HG03565 (cell line): ENCODE measurements at regions not wholly inside any gene's neighbourhood (a gene's known extent, or its start where the extent isn't known, plus 50 kb on each side); places are given as distances from the start of the nearest gene placed in this dataset.
"Not testable (repeated sequence)": the region's sequence is repeated elsewhere in the genome, so short reads cannot be mapped to it uniquely, and the experiment has no call there.

ENCODE experiments used
- ATAC-seq: cut with Tn5 transposase; IDR thresholded peaks from one replicate; pipeline ENCODE4 v1.9.1; 2021; ENCODE audit warnings: mild to moderate bottlenecking, moderate library complexity; ENCODE audit not compliant: unreplicated experiment

DNA sequence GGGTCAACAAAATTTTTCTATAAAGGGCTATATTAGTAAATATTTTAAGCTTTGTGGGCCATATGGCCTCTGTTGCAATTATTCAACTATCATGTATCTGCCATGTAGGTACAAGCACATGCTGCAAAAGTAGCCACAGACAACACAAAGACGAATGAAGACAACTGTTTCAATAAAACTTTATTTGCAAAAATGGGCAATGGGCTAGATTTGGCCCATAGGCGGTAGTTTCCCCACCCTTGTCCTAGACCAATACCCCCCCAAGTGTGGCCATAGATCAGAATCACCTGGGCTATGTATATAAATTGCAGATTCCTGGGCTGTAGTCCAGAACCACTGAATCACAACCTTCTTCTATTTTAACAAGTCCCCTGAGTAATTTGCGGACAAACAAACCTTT is 331.0 kb upstream of the PSMD7 start:
- ATAC-seq = no peak

DNA sequence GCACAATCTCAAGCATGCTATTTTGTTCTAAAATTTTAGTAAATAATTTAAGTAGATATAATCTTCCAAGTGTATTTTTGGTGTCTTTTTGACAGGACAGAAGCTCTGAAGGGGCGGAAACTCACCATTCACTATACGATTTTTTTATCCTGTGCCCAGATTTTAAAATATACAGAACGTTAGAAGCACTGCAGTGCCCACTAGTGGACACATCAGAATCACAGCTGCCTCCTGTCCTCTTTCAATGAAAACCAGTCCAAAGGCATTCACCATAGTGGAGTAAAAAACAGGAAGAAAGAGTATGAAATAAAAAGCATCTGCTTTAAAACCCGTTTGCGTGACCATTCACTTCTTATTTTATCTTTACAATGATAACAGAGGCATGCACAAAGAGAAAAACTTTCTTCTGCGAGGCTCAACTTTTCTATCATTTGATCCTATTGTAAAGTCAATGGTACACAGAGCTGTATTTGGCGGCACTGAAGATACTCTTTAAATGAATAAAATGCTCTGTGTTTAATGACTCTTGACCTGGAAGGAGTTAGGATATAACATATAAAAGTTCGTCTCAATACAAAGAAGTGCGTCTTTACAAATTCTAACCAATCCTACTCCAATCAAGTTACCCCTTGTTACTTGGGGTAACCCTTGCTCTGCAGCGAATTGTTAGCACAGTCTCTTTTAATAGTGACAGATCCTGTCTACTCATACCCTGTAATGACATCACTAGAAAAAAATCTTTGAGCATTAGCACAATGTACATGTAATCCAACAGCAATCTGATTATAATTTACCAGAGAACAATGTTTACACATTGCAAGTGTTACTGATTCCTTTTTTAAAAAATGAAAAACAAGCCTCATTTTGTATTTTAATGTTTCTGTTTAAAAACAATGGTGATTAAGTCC is 339.8 kb upstream of the PSMD7 start:
- no peak for ATAC-seq

DNA sequence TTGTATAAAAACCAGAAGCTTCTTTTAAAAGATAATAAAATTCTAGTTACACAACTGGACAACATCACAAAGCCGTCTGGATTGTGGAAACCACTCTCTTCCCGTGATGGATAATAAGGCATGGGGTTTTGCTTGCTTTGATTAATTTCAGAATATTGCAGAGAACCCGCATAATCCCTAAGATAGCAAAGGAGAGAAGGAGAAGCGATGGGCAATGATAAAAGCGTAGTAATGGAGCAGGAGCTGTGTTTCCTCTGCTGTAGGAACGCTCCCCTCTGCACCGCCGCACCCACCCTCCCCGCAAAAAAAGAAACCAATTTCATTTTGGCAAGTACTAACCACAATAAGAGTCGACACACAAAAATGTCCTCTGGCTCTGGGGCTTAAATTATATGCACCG is 340.9 kb upstream of the PSMD7 start:
- no peak for ATAC-seq

DNA sequence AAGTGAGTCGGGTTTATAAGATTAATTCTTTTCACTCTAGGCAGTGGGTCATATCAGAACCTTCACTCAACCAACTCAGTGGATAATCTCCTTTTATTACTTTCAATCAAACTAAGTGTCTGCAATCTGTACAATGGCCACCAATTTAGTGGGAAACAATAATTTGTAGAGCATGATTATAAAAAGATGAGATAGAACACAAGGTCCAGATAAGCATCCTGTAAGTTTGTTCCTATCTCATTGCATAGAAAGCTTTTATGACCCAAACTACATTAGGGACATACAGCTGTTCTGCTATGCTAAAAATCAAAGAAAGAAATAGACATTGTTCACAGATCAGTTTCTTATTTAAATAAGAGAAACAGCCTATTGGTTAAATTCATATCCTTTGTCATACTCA is 341.4 kb upstream of the PSMD7 start:
- ATAC-seq = no peak

DNA sequence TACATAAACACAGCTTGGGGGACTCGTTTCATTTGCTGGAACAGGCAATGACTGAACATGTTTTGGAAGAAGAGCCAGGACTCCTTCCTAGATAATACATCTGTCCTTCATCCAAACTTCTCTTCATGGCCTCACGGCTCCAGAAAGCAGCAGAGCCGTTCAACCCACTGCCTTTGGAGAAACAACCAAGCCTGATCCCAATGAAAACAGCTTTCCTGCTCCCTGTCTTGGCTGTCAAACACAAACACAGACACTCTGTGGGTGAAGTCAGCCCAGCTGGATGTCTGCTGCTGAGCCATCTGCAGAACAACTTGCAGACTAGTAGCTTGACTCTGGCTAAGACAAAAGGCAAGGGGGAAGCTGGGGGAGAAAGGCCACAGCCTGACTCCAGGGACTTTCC is 345.1 kb upstream of the PSMD7 start:
- ATAC-seq = no peak

DNA sequence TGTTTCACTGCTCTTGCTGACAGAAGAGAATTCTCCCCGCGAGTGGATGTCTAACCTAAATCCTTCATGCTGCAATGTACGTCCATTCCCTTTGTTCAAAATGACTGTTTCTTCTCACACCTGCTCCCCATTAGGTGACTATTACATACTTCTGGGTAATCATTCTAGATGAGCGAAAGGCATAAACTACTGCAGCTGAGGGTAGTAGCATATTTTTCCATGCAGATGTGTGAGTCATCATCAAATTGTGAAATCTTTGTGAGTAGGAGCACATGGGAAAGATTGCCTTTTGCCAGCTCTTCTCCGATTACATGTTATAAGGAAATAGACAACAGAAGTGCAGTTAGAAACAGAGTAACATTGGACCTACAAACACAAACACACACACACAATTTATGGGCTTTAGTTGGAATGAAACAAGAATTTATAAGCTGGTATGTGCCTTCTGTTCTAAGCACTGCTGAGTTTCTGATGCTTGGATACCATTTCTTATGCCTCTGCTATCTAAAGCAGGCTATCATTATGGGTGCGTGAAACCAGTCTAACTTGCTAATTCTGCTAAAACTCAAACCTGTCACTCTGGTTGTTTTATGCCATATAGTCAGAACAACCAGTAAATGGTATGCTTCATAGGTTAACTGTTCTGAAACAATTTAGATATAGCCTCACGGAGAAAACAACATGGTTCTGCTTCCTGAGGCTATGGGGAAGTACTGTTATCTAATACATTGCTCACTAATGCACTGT is 346.9 kb upstream of the PSMD7 start:
- ATAC-seq = no peak

DNA sequence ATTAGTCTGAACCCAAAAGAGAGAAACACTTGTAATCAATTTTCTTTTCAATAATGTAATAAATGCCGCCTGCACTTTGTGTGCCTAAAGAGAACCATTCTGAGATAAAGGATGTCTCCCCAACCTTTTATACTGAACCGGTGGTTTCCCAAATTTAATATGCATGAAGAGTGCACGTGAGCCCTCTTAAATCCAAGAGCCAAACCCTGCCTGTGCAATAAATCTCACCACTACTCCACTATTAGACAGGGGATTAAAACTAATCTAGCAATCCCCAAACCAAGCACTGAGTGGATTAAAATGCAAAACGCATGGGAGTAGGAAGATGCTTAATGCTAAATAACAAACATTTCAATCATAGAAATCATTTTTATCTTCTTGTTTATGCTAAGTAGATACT is 351.0 kb upstream of the PSMD7 start:
- no peak for ATAC-seq

DNA sequence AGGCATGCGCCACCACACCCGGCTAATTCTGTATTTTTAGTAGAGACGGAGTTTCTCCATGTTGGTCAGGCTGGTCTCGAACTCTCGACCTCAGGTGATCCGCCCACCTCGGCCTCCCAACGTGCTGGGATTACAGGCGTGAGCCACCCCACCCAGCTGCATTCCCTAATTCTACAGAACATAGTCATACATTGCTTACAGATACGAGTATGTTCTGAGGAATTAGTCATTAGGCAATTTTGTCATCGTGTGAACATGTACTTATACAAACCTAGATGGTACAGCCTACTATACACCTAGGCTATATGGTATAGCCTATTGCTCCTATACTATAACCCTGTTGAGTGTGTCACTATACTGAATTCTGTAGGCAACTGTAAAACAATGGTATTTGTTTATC is 353.4 kb upstream of the PSMD7 start:
- ATAC-seq = not testable (repeated sequence)

DNA sequence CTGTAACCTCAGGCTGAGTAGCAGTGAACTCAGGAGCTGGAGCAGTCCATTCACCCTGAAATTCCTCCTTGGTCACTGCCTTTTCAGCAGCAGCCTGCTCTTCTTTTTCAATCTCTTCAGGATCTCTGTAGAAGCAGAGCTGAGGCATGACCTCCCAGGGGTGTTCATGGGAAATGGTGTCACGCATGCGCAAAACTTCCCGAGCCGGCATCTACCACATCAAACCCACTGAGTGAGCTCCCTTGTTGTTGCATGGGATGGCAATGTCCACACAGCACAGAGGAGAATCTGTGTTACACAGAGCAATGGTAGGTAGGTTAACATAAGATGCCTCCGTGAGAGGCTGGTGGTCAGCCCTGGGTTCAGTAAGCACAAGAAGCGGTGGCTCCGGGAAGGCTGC is 355.8 kb upstream of the PSMD7 start:
- ATAC-seq = not testable (repeated sequence)

DNA sequence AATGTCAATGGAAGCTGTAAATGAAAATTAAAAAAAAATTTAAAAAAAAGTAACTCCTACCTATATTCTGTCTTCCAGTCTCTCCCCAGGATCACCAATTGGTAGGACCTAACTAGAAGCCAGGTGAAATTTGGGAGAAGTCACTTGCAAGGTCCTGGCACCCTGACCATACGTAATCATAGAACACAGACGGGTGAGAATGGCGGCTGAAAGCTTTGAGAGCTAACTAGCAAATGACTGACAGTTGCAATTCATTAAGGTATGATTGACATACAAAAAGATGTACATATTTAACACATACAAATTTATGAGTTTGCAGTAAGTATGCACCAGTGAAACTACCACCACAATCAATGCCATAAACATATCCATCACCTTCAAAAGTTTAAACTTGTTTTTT is 372.7 kb upstream of the PSMD7 start:
- ATAC-seq = no peak

DNA sequence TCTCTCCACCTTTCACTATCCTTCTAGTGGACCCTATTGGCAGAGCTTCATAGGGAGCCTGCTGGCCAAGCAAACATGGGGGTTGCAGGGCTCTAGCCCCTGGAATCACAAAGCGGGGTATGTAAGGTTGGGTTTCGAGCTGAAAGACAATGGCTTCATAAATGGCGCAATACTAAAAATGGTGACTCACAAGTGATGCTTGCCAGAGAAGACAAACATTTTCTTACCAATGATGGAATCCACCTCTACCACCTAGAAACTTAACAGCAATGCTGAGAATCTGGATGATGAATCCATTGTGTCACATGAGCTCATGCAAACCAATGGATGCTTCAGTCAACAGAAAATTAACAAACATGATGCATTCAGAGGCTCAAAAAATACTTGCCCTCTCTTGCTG is 375.3 kb upstream of the PSMD7 start:
- no peak for ATAC-seq

DNA sequence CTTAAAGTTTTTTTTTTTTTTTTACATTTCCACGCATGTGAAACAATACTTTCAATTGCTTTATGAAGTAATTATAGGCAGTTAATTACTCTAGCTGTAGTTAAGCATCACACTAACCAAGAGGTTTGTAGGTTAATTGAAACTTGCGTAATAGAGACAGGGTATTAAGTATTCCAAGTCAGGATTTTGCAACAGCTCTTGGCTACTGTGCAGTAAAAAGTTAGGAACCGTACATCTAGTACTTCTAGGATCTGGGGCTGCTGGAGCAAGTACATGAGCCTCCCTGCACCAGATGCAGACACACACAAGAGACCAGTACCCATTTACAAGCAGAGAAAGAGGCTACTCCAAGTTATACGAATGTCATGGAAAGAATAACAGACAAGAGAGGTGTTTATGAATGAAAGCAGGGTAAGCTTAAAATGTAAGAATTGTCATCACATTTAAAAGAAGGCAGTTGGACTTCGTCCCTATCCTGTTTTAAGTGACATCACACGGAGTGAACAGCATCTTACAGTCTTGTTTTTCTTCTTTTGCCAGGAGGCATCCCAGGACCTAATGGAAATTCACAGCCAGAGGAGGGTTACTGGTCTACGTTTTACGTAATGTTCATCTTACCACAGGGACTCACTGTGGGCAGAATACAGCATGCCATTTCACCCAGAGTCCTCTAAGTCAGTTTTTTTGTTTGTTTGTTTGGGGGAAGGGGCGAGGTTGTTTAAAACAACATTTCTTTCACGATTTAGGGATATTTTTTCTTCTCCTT is 379.6 kb upstream of the PSMD7 start:
- ATAC-seq = no peak

DNA sequence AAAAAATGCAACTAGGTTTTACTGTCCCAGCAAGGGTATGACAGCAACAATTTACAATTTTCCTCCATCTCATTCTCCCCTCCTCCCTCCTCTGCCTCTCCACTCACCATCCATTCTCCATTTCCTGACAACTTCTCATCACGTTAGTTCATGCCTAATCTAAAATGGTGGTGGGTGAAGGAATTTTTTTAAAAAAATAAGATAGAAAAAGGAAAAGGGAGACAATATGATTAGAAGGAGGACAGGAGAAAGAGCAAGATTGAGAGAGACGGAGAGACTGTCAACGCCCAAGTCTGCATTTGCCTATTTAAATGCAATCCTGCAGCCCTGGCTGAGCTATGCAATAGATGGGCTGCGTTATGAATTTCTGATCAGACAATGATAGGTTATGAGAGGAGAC is 380.7 kb upstream of the PSMD7 start:
- no peak for ATAC-seq

DNA sequence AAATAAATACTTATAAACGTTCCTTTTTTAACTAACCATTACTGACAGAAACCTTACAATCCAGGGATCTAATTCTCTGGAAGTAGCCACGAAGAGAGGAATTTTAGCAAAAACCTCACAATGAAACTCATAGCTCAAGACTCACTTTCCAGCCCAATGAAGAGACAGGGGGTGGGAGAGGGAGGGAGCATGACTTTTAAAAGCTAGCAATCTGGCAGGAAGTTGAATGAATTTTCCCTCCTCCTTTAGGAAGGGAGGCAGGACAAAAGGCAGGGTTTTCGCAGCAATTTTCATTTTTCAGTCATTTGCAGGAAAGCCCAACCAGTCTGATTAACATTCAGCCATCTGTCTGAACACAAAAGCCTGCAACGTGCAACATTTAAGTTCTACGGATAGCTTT is 381.5 kb upstream of the PSMD7 start:
- ATAC-seq = no peak

DNA sequence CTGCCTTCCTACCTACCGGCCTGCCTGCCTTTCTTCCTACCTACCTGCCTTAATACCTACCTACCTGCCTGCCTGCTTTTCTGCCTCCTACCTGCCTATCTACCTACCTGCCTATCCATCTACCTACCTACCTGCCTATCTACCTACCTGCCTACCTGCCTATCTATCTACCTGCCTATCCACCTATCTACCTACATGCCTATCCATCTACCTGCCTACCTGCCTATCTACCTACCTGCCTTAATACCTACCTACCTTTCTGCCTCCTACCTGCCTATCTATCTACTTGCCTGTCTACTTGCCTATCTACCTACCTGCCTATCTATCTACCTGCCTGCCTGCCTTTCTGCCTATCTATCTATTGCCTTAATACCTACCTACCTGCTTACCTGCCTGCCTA is 383.8 kb upstream of the PSMD7 start:
- no peak for ATAC-seq

DNA sequence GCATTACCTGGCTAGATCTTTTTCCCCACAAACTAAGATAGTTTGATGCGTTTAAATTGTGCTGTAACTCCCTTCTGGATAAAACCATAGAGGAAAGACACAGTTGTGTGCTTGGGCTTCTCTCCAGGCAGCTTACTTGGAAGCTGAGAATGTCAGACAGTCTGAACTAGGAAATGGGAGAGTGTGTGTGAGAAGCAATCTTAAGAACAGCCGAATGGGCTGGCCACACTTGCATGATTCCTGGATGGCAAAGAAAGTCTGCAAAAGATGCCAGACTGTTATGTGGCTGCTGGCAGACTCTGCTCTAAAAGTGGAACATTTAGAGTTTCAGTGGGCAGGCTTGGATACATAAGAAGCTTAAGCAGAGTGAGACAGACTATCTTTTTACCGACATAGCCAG is 384.3 kb upstream of the PSMD7 start:
- no peak for ATAC-seq

DNA sequence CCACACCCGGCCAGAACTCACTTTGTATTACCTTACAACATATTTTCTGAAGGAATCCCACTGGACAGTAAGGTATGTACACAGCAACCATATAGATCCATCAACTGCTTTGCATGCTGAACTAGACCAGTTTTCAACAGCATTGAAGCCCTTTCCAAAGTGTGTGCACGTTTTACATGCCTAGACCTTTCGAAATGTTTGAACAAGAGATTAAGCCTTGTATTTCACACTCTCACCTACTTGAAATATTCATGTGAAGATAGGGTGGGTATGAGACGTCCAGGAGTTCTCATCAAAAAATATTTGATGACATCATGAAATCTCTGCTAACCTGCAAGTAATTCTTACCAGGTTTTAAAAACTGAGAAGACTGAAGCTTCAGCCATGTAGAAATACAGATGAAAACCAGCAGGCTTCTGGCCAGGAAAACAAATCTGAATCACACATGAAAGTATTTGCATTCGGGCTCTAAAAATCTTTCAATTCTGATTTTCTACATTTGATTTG is 387.0 kb upstream of the PSMD7 start:
- ATAC-seq = no peak

DNA sequence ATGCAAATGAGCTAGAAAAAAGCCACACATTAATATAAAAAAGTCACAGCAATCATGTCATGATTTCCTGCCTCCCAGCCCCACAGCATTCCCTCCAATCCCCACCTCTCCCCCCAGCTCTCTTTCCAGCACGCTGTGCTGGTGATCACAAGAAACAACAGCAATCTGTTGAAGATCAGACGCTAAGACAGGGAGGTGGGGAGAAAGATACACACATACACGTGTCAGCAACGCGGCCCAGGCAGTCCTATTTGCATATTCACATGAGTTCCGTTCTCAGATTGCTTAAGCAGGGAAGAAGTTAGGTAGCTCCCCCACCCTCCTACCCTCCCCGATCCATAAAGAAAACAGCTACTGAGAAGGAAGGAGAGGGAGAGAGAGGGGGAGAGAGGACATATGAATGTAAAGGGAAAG is 405.5 kb upstream of the PSMD7 start:
- no peak for ATAC-seq

DNA sequence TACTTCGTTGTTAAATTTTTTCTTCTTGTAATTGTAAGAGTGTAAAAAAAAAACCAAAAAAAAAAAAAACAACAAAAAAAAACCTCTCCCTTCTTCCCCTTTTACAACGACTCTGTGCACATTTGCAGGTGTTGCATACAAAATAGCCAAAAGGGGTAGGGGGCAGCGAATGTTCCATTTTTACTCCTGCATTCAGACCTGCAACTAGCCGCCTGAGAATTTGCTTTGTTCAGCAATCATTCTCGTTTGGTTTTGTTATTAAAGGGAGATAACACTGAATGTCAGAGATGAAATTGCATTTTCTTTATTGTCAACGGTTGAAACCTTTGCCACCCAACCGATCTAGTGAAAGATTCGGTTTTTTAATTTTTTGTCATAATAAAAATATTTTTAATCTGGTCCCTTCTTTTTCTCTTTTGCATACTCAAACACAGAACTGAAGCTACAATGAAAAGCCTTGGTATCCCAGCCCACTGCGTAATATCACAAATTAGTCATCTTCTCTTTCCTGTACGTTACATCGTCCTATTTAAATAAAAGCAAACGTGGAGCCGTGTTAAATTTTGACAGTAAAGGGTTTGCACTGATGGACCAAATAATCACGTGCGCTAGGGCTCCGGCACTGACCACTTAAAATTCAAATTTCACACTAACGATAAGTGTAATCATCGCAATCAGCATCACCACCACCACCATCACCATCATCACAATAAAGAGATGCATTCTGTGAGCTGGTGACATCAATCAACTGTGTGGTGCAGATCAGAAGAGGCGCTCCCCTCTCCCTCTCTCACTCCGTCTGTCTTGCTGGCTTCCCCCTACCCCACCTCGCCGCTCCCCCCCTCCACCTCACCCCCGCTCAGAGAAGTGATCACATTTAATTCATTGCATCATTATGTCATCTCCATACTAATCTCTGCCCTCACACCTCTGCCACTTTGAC is 406.2 kb upstream of the PSMD7 start:
- no peak for ATAC-seq

DNA sequence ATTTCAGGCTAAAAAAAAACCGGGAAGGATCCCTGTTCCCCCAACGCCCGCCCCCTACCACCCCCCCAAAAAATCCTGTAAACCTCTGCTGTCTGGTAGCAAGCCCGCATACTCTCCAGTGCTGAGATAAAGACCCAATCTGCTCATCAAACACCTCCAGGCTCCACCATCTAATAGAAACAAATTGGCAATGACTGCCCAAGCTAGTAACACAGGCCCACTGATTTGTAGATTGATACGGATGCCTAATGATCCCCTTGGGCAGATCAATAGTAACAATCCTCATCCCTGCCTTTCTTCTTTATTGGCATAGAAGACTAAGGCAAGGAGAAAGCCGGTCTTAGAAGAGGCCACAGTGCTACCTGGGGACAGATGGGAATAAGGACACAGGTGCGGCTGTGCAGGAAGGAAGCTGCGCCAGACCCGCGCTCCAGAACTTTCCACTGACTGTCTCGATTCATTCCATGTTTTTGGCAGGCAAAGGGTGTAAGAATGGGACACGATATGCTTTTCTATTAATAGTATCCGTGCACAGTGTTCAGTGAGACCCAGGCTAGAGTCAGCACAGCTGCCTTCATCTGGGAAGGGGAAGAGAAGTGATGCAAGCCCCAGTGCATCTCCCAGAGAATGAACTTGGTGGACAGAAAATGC is 407.6 kb upstream of the PSMD7 start:
- no peak for ATAC-seq
